K562 (cell line): ENCODE measurements at regions not wholly inside any gene's neighbourhood (a gene's known extent, or its start where the extent isn't known, plus 50 kb on each side); places are given as distances from the start of the nearest gene placed in this dataset.

Experiments used
- ATAC-seq: fragments of 200-7000 bp; cut with Tn5 transposase; 3 replicates; pipeline ENCODE4 v1.9.1; 2020; ENCODE audit warnings: moderate library complexity
- BruUV-seq: library from RNA; stranded (reverse); fragments of 400-500 nt; replicated peaks from 2 replicates; lab custom pipeline; 2021; lab: Mats Ljungman, UMichigan
- CTCF ChIA-PET: fragments of 300-600 bp; formaldehyde crosslinking; extraction: SDS; loops from one replicate; lab custom pipeline; 2021; ENCODE audit warnings: low intra/inter-chr PET ratio; lab: Yijun Ruan, JAX
- POLR2A ChIA-PET: fragments of 300-600, 350-650 bp; sonication (Branson Sonifier 250); formaldehyde crosslinking; extraction: SDS; loops from one replicate; lab custom pipeline; 2021; ENCODE audit warnings: antibody characterized with exemption, inconsistent platforms; lab: Yijun Ruan, JAX
- DNase-seq, 4 experiments: peaks; one replicate each; pipeline versions ENCODE4 v3.0.0 to v3.0.0-alpha.2; 2011 to 2018; ENCODE audit warnings: low spot score in 3 of 4, mixed read lengths in 3 of 4; ENCODE audit errors: extremely low read depth in 1 of 4
- FAIRE-seq: peaks from 2 replicates; lab custom pipeline; 2011; peaks lifted over from hg19 to GRCh38; lab: Jason Lieb, UNC
- H2AFZ ChIP-seq: 2 replicates; pipeline ENCODE4 v1.6.0; 2011; ENCODE audit warnings: low read depth, low read length, control low read depth, inconsistent platforms
- H3K27ac ChIP-seq: fragments of 200-600 bp; 3 replicates; pipeline ENCODE4 v1.8.0; 2011; ENCODE audit warnings: low read depth, mild to moderate bottlenecking, control low read depth, inconsistent platforms, low read length, moderate library complexity, mixed read lengths; ENCODE audit errors: extremely low read depth
- H3K27me3 ChIP-seq, 2 experiments: fragments of 300-600 bp in 1 of 2; 2 replicates in 1 of 2; 3 replicates in 1 of 2; pipeline versions ENCODE4 v1.6.0 to v1.8.0; 2011; ENCODE audit warnings: inconsistent platforms in 2 of 2, low read length in 2 of 2, mild to moderate bottlenecking in 1 of 2, mixed read lengths in 1 of 2, moderate library complexity in 1 of 2; ENCODE audit not compliant: control insufficient read depth in 2 of 2, insufficient read depth in 2 of 2
- H3K36me3 ChIP-seq: fragments of 300-600 bp; 3 replicates; pipeline ENCODE4 v1.8.0; 2011; ENCODE audit warnings: mild to moderate bottlenecking, low read length, inconsistent platforms; ENCODE audit not compliant: control insufficient read depth, insufficient read depth
- H3K4me1 ChIP-seq, 2 experiments: fragments of 200-600 bp in 1 of 2; replicated peaks in 1 of 2; 2 replicates in 1 of 2; 3 replicates in 1 of 2; pipeline versions ENCODE4 v1.5.1 to v1.8.0; 2011; ENCODE audit warnings: inconsistent platforms in 2 of 2, low read length in 2 of 2, mild to moderate bottlenecking in 1 of 2, mixed read lengths in 1 of 2, moderate library complexity in 1 of 2; ENCODE audit not compliant: control insufficient read depth in 2 of 2, insufficient read depth in 2 of 2
- H3K4me2 ChIP-seq: 2 replicates; pipeline ENCODE4 v1.6.1; 2011; ENCODE audit warnings: low read length, control low read depth, inconsistent platforms, mixed read lengths; ENCODE audit not compliant: insufficient read depth
- H3K4me3 ChIP-seq: fragments of 200-600 bp; sonication (generic), shearing (Covaris generic); 2 replicates; pipeline ENCODE4 v1.5.1; 2016; ENCODE audit warnings: control low read depth, inconsistent platforms
- H3K79me2 ChIP-seq: fragments of 200-600 bp; 3 replicates; pipeline ENCODE4 v1.8.0; 2011; ENCODE audit warnings: low read length, inconsistent platforms; ENCODE audit not compliant: control insufficient read depth, insufficient read depth
- H3K9ac ChIP-seq, 2 experiments: 2 replicates each; pipeline versions ENCODE4 v1.6.0 to v1.6.1; 2011; ENCODE audit warnings: low read depth in 2 of 2, low read length in 2 of 2, control low read depth in 1 of 2, inconsistent platforms in 1 of 2, mild to moderate bottlenecking in 1 of 2, mixed read lengths in 1 of 2; ENCODE audit not compliant: insufficient read depth in 1 of 2
- H3K9me1 ChIP-seq: one replicate; pipeline ENCODE4 v1.6.0; 2011; ENCODE audit warnings: inconsistent platforms, mild to moderate bottlenecking, low read length, moderate library complexity; ENCODE audit not compliant: control insufficient read depth, insufficient read depth
- H3K9me3 ChIP-seq: replicated peaks from 2 replicates; pipeline ENCODE4 v1.5.1; 2011; ENCODE audit warnings: low read depth, low read length, inconsistent platforms; ENCODE audit not compliant: control insufficient read depth, insufficient read depth
- H4K20me1 ChIP-seq: replicated peaks from 2 replicates; pipeline ENCODE4 v1.6.1; 2011; ENCODE audit warnings: low read length, inconsistent platforms, mixed read lengths; ENCODE audit not compliant: control insufficient read depth, insufficient read depth
- HMG20B ChIP-seq: fragments of 250-450 bp; sonication (Bioruptor Pico); IDR thresholded peaks from 2 replicates; pipeline ENCODE4 v1.5.0; 2021; ENCODE audit warnings: mild to moderate bottlenecking
- MEIS2 ChIP-seq: fragments of 450-650 bp; IDR thresholded peaks from 2 replicates; pipeline ENCODE4 v1.6.1; 2014; ENCODE audit warnings: mild to moderate bottlenecking; ENCODE audit not compliant: partially characterized antibody
- SMAD3 ChIP-seq: fragments of 450-650 bp; formaldehyde crosslinking; conservative IDR thresholded peaks from 2 replicates; pipeline ENCODE4 v1.4.0; 2020; ENCODE audit warnings: mild to moderate bottlenecking
- U2AF1 ChIP-seq: fragments of 200-400 bp; formaldehyde crosslinking; optimal IDR thresholded peaks from 2 replicates; pipeline ENCODE3; 2017; ENCODE audit warnings: mild to moderate bottlenecking, low read depth, low read length, moderate library complexity
- ZNF707 ChIP-seq: fragments of 250-450 bp; sonication (Bioruptor Pico); conservative IDR thresholded peaks from 2 replicates; pipeline ENCODE4 v1.8.0; 2022; ENCODE audit warnings: inconsistent platforms, mild to moderate bottlenecking, moderate library complexity
- WGBS: fragments of 100-300 bp; shearing (Covaris generic); methylation state at CpG from one replicate; pipeline ENCODE4 v1.1.6; 2016; ENCODE audit warnings: low coverage, mixed read lengths; ENCODE audit not compliant: insufficient coverage; ENCODE audit errors: missing lambda C conversion rate; 5-methylcytosine and 5-hydroxymethylcytosine counted together
- in situ Hi-C: fragments of 300-500 bp; cut with MboI; formaldehyde crosslinking; loops from 4 replicates; pipeline ENCODE4 v1.15.0; 2018; ENCODE audit warnings: inconsistent platforms, mixed read lengths
- intact Hi-C: fragments of 100-400 bp; cut with micrococcal nuclease; formaldehyde crosslinking; loops from 2 replicates; pipeline ENCODE4 v1.14.2; 2022
- TF ChIP-seq, protein P1 (sequence below): fragments of 450-650 bp; IDR thresholded peaks from 2 replicates; pipeline ENCODE4 v1.6.1; 2016; ENCODE audit warnings: antibody characterized with exemption
- TF ChIP-seq, protein P2 (sequence below): fragments of 250-450 bp; sonication (Bioruptor Pico); IDR thresholded peaks from 2 replicates; pipeline ENCODE4 v1.5.0; 2021

DNA sequence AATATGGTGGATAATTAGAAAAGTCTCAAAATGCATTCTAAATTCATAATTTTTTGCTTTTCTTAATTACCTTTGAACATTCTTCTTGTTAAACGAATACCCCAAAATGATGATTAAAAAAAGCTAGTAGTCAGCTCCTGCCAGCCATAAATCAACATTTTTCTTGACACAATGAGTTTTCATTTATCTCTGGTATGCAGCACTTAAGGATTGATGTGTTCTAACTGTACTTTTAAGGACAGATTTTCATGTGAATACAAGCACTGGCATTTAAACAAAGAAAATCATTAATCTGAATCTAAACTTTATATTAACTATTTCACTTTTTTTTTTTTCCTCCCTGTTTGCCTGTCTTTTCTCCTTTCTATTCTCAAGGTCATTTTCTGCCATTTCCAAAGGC, 976.8 kb downstream of the TMEM182 start:
- TF ChIP-seq HMG20B = no peak
- TF ChIP-seq, protein P1, sequence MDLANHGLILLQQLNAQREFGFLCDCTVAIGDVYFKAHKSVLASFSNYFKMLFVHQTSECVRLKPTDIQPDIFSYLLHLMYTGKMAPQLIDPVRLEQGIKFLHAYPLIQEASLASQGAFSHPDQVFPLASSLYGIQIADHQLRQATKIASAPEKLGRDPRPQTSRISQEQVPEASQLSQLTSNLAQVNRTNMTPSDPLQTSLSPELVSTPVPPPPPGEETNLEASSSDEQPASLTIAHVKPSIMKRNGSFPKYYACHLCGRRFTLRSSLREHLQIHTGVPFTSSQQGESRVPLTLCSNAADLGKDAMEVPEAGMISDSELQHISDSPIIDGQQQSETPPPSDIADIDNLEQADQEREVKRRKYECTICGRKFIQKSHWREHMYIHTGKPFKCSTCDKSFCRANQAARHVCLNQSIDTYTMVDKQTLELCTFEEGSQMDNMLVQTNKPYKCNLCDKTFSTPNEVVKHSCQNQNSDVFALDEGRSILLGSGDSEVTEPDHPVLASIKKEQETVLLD = no peak
- no peak for TF ChIP-seq SMAD3 (CRISPR knock-in tag)
- peak; percentile 4 for TF ChIP-seq MEIS2
- TF ChIP-seq U2AF1 = no peak
- TF ChIP-seq, protein P2, sequence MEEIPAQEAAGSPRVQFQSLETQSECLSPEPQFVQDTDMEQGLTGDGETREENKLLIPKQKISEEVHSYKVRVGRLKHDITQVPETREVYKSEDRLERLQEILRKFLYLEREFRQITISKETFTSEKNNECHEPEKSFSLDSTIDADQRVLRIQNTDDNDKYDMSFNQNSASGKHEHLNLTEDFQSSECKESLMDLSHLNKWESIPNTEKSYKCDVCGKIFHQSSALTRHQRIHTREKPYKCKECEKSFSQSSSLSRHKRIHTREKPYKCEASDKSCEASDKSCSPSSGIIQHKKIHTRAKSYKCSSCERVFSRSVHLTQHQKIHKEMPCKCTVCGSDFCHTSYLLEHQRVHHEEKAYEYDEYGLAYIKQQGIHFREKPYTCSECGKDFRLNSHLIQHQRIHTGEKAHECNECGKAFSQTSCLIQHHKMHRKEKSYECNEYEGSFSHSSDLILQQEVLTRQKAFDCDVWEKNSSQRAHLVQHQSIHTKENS (CRISPR knock-in tag) = no peak
- no peak for TF ChIP-seq ZNF707
- TF ChIP-seq, all 486 proteins: peak for 1
- H3K27me3 ChIP-seq = no peaks in the 10 kb centered on the region
- ChIA-PET CTCF (no interaction called here), POLR2A (no interaction called here)
- no peak overlapping the region for H3K4me3 ChIP-seq
- DNase-seq (no peak), ATAC-seq (no peak), FAIRE-seq (no peak)
- no TSS peak for BruUV-seq
- H3K9me1 ChIP-seq = no peaks in the 10 kb centered on the region
- H2AFZ ChIP-seq = no peak overlapping the region
- H3K36me3 ChIP-seq = no peaks in the 10 kb centered on the region
- no peaks in the 10 kb centered on the region for H3K79me2 ChIP-seq
- WGBS = 0% methylated on average over 1 of the region's 1 CpG
- no peak overlapping the region for H3K4me2 ChIP-seq
- intact Hi-C loops = no loop called here
- no peaks in the 10 kb centered on the region; the same call in 1 of the 2 replicates for H3K9me3 ChIP-seq
- H4K20me1 ChIP-seq = no peaks in the 10 kb centered on the region
- no peak overlapping the region for H3K9ac ChIP-seq
- H3K27ac ChIP-seq = no peak overlapping the region
- in situ Hi-C loops = no loop called here
- no peaks in the 10 kb centered on the region for H3K4me1 ChIP-seq
